GM18520 (cell line): ENCODE measurements at regions not wholly inside any gene's neighbourhood (a gene's known extent, or its start where the extent isn't known, plus 50 kb on each side); places are given as distances from the start of the nearest gene placed in this dataset.

ENCODE experiments used
- ATAC-seq: cut with Tn5 transposase; IDR thresholded peaks from one replicate; pipeline ENCODE4 v1.9.1; 2021; ENCODE audit not compliant: unreplicated experiment

DNA sequence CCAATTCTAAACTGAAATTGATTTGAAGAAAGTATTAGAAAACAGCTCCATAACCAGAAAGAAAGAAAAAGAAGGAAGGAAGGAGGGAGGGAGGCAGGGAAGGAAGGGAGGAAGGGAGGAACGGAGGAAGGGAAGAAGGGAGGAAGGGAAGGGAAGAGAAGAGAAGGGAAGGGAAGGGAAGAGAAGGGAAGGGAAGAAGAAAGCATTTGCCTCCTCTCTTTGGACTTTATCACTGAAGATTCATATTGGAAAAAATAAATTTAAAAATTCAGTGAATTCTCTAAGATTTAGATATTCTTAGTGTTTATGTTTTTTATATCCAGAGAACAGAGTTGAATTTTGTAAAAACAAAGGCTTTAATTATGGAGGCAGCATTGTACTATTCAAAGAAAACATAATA lies 68.5 kb upstream of the NXT1 start:
- no peak for ATAC-seq

DNA sequence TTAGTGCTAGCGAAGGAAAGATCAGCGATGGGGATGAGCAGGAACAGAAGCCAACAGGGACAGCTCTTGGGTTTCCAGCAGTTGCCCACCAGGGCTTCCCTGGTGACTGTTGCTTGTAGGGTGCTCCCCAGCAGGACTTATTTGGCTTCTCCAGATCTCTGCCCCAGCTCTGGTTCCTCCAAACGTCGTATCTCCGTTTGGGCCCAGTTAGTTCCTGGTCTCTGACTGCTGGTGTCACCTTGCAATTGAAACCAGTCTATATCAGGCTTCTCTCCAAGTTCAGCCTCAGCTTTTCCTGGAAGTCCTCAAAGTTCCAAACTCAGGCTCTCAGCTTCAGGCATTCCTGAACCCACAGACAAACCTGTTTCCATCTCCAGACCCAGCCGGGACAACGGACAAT lies 70.8 kb upstream of the NXT1 start:
- ATAC-seq = no peak

DNA sequence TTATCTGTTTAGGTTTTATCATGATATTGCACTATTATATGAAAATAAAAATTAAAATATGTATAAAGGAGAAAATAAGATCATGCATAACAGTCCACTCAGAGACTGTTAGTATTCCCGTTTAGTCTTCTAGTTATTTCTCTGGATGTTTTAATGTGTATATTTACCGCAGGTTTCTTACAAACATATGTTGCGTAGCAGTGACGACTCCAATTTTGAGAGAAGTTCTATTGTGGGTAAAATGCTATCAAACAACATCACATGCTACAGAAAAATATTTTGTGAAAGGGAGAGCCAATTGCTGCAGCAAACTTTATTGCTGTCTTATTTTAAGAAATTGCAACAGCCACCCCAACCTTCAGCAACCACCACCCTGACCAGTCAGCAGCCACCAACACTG lies 72.4 kb upstream of the NXT1 start:
- ATAC-seq = no peak

GRCh38 chr20:23277316-23277715 lies 73.3 kb upstream of the NXT1 start:
- ATAC-seq = no peak

GRCh38 chr20:23273776-23274175 lies 76.8 kb upstream of the NXT1 start:
- no peak for ATAC-seq

DNA sequence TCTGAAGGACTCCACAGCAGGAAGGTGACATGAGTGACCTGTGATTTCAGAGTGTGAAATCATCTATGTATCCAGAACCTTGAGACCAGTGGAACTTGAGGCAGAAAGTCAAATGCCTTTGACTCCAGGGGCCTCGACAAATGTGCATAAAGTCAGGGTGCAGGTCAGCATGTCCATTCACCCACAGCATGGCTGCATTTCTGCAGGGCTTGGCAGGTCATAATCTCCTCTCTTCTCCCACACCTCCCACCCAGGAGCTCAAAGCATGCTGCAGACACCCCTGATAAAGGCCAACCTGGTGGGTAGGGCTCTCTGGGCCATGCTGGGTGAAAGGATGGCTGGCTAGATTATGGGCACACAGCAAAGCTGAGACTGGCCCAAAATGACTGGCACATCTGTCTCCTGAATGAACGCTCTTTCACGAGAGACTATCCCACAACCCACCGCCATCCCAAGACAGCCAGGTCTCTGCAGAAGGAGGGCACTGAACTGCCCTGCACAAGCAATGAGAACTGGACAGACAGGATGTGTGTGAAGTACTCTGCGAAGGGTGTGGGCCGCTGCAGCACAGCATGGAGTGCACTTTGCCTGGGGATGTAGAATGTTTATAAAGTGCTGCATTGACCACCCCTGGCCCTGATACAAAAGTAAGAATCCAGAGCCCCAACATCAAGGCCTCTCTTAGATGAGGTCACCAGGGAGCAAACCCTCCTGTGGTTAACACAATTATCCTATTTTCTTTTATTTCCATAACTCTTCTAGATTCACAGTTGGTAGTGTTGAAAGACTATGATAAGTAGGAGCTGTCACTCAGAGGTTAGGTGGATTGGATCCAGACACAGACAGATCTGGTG lies 78.2 kb upstream of the NXT1 start:
- no peak for ATAC-seq

GRCh38 chr20:23270382-23270911 lies 80.1 kb upstream of the NXT1 start:
- ATAC-seq = no peak

DNA sequence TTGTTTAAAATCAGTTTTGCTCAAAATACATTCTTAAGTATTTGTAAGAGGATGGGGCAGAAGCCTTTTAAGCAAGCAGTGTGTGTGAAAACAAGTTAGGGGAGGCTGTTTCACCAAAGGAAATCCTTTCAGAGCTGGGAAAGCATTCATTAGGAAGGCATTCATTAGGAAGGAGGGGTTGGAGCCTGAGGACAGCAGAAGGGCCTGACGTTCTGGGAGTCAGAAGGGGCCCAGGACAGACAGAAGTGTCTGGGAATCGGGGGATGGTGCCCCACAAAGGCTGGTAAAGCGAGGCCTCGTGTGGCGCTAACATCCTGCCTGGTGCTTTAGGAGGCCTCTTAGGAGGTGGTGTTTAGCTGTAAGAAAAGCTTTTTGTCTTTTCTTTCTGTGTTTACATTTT lies 80.6 kb upstream of the NXT1 start:
- no peak for ATAC-seq

DNA sequence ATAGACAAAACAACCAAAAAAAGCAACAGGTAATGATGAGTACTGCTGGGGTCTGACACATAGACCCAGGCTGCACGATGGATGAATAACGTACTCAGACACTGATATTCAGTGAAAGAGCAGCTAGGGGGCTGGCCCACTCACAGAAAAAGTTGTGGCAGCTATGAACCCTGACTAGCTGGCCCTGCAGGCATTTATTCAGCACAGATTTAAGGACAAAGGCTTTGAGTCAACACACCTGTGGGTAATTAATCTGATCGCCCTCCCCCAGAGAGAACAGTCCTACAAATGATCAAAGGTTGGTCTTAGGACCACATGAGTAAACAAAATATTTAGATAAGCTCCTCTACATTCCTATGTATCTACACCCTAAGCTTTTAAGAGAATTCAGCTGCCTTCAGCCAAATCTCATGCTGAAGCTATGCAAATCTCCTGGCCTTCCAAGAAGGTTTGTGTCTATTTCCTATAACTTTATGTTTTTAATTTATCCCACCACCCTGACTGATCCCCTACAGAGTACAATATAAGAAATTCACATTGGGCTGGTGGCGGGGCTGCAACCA lies 81.7 kb upstream of the NXT1 start:
- no peak for ATAC-seq

DNA sequence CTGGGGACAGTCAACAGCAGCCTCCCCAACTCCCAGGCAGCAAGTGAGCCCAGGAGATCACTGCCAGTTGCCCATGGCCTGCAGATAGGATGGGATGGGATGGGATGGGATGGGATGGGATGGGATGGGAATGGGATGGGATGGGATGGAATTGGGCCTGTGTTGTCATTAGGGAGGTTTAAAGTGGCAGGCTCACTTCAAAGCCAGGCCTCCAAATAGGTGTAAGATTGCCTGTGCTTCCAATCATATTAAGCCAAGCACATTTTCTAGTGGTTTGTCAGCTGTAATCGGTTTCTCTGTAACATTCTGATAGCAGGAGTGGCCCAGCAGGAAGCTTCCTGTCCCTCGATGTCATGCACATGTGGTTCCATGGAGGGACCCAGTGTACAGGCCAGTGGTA lies 82.7 kb upstream of the NXT1 start:
- ATAC-seq = no peak

- no peak for ATAC-seq
These were observed 83.8 kb upstream of the NXT1 start for GRCh38 chr20:23266530-23267398.

GRCh38 chr20:23265226-23265625 lies 85.4 kb upstream of the NXT1 start:
- ATAC-seq = no peak

DNA sequence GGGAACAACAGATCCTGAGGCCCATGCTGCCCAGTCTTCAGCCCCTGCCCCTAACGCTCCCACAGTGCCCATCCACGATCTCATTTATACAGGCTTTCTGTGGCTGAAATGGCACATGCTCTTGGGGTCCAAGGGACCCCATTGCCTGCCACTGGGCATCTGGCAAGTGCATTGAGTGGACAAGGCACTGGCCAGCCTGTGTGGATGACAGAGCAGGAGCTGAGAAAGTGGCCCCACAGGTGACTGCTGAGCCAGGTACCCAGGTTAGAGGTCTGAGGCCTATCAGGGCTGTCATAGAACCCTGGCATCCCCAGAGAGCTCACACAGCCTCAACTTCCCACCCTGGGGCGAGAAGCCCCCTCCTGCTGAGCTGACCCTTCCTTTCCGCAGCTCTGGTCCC lies 86.0 kb upstream of the NXT1 start:
- no peak for ATAC-seq

DNA sequence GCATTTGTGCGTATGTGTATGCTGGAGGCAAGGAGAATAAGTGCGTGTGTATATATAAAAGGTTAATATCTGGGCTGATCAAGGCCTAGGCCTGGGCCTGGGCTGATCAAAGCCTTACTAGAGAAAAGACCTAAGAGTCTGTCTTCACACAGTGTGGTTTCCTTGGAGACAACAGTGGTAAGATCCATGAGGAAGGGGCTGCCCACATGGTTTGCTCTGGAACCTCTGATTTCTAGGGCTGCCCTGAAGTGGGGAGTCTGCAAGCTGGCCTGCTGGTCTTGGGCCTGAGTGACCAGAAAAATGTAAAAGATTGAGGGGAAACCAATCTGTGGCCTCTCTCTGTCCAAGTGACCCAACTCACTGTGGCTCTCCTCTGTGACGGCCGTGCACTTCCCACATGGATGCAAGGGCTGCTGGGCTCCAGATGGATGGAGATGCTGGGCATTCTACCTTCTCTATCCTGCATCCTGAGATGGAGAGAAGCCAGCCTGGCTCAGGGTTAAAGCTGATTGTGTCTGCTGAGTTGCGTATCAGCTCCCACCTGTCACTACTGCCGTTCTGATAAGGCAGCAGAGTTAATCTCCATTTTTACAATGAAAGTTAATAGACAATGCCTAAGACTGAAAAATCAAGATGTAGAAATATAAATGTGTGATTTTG lies 90.3 kb upstream of the NXT1 start:
- no peak for ATAC-seq

GRCh38 chr20:23258747-23259121 lies 91.9 kb upstream of the NXT1 start:
- ATAC-seq = no peak

DNA sequence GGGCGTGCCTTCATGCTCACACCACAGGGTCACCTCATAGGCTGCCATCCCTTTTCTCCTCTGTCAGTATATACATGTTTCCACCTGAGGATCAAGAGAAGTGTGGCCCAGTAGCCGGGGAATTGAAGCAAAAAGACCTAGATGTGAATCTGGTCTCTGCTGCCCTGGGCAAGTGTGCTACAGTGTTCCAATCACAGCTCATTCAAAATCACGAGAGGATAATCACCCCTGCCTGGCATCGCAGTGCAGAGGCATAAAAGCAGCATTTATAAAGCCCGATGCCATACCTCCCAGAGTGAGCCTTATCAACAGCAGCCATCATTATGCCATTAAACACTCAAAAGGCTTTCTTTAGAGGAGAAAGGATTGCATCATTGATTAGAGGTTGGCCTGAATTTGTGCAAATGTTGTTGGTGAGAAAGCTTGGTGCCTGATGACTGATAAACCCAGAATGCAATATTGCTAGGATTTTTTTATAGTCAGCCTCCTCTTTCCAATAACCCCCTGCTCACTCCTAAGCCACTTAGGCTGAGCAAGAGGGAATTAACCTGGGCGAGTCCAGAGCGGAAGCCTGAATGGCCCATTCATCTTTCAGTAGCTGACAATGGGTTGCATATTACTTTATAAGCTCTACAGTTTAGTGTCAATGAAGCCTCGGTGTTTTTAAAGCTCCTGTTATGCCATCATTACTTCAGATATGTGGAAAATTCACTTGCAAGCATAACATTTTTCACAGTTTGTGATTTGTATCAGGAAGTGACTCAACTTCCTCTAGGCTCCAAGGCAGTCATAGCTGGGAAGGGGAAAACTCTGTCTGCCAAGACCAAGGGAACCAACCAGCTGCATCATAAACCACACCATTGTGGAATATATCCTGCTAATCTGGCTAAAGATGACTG lies 92.5 kb upstream of the NXT1 start:
- no peak for ATAC-seq

DNA sequence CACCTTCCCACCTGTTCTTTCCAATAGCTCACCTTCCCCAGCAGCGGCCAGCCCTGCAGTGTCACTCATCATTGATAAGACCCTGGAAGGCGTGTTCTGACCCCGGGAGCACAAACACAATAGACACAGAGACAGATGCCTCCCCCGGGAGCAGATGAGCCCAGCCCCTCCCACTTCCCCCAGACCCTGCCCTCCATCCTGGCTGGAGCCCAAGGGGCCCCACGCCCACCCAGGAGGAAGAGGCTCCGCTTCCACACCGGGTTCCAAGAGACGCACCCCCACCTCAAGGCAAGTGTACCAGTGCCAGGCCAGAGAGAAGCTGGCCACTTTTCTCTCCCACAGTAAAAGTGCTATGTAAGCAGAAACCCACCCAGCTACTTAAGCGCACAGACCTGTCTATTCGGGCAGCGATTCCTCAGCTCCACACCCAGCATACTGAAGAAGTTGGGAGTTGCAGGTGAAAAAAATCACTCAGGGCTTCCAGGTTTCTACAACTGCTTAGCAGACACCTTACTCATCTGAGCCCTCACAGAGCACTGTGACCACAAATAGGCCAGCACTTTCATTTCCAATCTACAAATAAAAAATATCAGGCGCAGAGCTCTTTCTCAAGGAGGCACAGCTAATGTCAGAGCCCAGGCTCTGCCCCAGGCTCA lies 93.4 kb upstream of the NXT1 start:
- ATAC-seq = no peak

- ATAC-seq = no peak
These were observed 94.7 kb upstream of the NXT1 start for GRCh38 chr20:23255716-23256385.

GRCh38 chr20:23255106-23255505 lies 95.5 kb upstream of the NXT1 start:
- no peak for ATAC-seq
